KOPT-K1 (cell line): ENCODE measurements at regions not wholly inside any gene's neighbourhood (a gene's known extent, or its start where the extent isn't known, plus 50 kb on each side); places are given as distances from the start of the nearest gene placed in this dataset.
"Not testable (repeated sequence)": the region's sequence is repeated elsewhere in the genome, so short reads cannot be mapped to it uniquely, and the experiment has no call there.

ENCODE experiments used
- H3K27ac ChIP-seq: fragments of 200-600 bp; sonication (generic); 2 replicates; pipeline ENCODE4 v1.5.1; 2016; ENCODE audit warnings: antibody characterized with exemption, mild to moderate bottlenecking, low read depth, low read length; ENCODE audit not compliant: poor library complexity, severe bottlenecking
- H3K36me3 ChIP-seq: fragments of 200-600 bp; sonication (generic); 2 replicates; pipeline ENCODE4 v1.5.1; 2017; ENCODE audit warnings: antibody characterized with exemption, mild to moderate bottlenecking, low read length, moderate library complexity; ENCODE audit not compliant: insufficient read depth
- H3K9me3 ChIP-seq: fragments of 200-600 bp; sonication (generic); 2 replicates; pipeline ENCODE4 v1.5.1; 2017; ENCODE audit warnings: antibody characterized with exemption, low read length, mild to moderate bottlenecking; ENCODE audit not compliant: insufficient read depth, poor library complexity, severe bottlenecking

DNA sequence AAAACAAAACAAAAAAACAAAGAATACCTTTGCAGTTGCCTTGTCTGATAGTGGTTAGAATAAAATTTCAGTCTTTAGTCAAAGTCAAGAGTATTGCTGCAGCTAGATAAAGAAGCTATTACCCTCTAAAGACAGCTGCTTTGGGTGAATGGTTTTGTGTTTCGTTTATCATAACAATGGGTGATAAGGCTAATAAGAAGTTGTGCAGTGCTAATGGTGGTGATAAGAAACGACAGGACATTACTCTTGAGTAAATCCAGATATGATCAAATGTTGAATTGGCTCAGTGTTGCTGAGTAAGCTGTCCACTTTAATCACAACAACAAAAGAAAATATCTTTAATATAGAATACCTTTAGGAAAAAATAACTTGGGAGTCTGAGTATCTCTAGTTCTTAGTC, 1825.3 kb downstream of the SLITRK5 start:
- H3K9me3 ChIP-seq = no peaks in the 10 kb centered on the region
- no peaks in the 10 kb centered on the region for H3K36me3 ChIP-seq
- H3K27ac ChIP-seq = no peak overlapping the region

DNA sequence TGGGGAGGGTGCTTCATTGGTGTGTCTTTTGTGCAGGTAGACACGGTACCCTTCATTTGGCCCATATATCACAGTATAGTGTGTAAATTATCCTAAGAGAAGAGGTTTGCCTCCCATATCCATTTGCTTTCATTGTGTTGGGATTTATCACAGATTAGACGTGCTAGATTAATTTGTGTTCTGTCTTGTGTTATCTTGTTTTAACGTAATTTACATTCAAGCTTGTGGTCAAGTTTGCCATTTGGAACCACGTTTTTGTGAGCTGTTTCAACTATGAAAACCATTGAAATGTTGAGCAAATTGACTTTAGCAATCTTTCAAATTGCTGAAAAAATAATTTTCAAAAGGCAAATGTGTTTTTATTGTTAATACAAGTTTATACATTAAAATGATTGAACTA, 1826.5 kb downstream of the SLITRK5 start:
- Histone ChIP-seq H3K27ac (no peak overlapping the region), H3K9me3 (no peaks in the 10 kb centered on the region), H3K36me3 (no peaks in the 10 kb centered on the region)

- H3K9me3 ChIP-seq = no peaks in the 10 kb centered on the region
- no peaks in the 10 kb centered on the region for H3K36me3 ChIP-seq
- H3K27ac ChIP-seq = no peak overlapping the region
Observed at GRCh38 chr13:89502286-89502685, 1831.1 kb downstream of the SLITRK5 start.

DNA sequence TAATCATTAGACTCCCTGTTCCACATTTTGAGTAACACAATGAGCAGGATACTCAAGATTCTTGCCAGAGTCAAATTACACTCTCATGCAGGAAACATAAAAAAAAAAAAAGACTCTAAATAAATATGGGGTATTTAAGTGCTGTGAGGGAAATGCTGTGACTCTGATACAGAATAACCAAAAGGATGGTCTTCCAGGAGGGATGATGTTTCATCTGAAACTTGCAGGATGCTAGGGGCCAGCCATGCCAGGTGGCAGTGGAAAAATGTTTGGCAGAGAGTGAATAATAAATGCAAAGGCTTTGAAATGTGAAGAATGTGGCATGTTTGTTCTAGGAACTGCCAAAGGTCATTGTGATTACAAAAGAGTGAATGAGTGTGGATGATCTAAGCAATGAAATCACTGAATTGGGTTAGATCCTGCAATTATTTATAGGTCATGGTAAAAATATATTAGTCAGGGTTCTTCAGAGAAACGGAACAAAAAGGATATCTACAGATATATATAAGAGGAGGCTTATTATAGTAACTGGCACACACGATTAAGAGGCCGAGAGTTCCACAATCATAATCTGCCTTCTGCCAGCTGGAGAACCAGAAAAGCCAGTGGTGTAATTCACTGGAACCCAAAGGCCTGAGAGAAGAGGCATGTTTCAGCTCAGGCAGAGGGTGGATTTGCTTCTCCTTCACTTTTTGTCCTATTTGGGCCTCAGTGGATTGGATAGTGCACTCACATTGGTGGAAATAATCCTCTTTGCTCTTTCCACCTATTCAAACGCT, 1832.8 kb upstream of the MIR17HG start:
- H3K9me3 ChIP-seq = no peaks in the 10 kb centered on the region
- H3K27ac ChIP-seq = no peak overlapping the region

DNA sequence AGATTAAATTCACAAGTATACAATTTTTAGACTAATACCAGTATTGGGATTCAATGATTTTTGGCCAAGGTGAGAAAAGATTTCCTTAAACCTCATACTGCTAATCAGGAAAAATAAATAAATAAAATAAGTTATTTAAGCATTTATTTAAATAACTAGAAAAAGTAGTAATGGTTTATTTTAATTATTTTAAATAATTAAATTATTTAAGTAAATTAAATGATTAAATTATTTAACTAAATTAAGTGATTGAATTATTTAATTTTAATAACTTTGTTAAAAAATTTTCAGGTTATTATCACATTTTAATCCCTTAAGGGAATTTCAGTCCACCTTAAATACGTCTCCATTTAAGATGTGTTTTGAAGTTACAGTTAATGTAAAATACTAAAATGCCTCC, 1831.5 kb upstream of the MIR17HG start:
- Histone ChIP-seq H3K9me3 (no peaks in the 10 kb centered on the region), H3K27ac (no peak overlapping the region), H3K36me3 (no peaks in the 10 kb centered on the region)

More for the DNA sequence above, 1832.8 kb upstream of the MIR17HG start:
- no peaks in the 10 kb centered on the region for H3K36me3 ChIP-seq

- H3K27ac ChIP-seq = no peak overlapping the region
- no peaks in the 10 kb centered on the region for H3K36me3 ChIP-seq
- H3K9me3 ChIP-seq = no peaks in the 10 kb centered on the region
Observed at GRCh38 chr13:89518289-89519077, 1829.0 kb upstream of the MIR17HG start.

GRCh38 chr13:89520468-89520867, 1827.0 kb upstream of the MIR17HG start:
- Histone ChIP-seq H3K9me3 (no peaks in the 10 kb centered on the region), H3K36me3 (no peaks in the 10 kb centered on the region), H3K27ac (no peak overlapping the region)

GRCh38 chr13:89521672-89522071, 1825.8 kb upstream of the MIR17HG start:
- not testable (repeated sequence) for H3K36me3 ChIP-seq, H3K27ac ChIP-seq, H3K9me3 ChIP-seq

DNA sequence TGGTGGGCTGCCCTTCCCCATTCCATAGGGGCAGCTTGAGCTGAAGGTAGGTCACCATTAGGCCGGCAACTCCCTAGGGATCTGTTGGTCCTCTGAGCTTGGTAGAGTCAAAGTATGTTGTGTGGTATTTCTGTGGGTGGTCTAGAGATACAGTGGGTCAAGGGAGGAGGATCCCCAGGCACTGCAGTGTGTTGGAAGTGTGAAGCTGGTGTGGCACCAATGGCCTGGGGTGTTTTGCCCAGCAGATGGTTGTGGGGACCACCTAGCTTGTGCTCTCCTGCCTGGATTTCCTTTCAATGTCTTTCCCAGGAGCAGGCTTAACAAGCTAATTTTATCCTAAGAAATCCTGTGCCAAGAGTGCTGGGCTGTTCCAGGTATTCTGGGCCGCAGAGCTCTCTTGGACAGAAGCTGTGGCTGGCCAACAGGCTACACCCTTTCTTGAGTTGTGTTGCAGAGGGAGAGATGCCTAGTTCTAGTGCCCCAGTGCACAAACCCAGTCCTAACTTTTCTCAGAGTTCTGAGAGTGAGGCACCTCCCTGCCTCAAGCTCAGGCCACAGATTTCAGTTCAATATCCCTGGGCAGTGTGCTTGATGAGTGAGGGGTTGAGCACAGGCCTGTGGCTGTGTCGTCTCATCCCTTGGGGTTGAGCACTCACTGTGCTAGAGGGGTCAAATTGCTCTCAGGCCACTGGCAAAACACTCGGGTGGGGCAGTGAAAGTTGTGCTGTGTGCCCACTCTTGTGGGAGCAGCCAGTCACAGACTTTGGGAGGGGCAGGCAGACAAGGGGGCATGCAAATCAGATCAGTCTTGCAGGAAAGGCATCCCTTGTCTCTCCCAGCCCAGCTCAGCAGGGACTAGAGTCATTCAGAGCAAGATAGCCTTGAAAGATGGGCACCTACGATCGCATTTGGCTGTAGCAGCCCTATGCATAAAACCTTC, 1806.1 kb upstream of the MIR17HG start:
- Histone ChIP-seq H3K9me3 (no peaks in the 10 kb centered on the region), H3K27ac (no peak overlapping the region), H3K36me3 (no peaks in the 10 kb centered on the region)

DNA sequence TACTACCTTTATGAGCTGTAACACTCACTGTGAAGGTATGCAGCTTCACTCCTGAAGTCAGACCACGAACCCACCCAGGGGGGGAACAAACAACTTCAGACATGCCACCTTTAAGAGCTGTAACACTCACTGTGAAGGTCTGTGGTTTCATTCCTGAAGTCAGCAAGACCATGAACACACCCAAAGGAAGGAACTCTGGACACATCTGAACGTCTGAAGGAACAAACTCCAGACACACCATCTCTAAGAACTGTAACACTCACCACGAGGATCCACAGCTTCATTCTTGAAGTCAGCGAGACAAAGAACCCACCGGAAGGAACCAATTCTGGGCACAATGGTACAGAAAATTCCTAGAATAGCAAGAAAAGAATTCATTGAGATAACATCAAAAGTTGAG, 1796.5 kb upstream of the MIR17HG start:
- H3K36me3 ChIP-seq = no peaks in the 10 kb centered on the region
- no peaks in the 10 kb centered on the region for H3K9me3 ChIP-seq
- H3K27ac ChIP-seq = no peak overlapping the region

DNA sequence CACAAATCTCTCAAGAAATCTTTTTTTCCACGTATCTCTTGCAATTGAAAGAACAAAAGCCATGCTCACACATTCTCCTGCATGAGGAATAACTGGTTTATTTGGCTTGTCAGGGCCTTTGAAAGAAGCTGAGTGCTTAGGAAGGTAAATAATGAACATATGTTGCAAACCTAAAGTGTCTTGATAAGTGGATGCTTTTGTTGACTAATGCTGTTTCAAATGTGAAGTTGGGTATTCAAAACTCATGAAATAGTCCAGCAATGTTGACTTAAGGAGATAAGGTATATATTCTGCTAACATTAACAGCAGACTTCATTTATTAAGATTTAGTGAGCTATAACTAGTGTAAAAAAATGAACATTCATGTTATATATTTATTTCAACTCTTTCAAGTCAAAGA, 1792.7 kb upstream of the MIR17HG start:
- H3K36me3 ChIP-seq = no peaks in the 10 kb centered on the region
- H3K27ac ChIP-seq = no peak overlapping the region
- no peaks in the 10 kb centered on the region for H3K9me3 ChIP-seq

GRCh38 chr13:89565476-89566100, 1781.9 kb upstream of the MIR17HG start:
- H3K9me3 ChIP-seq = no peaks in the 10 kb centered on the region
- H3K27ac ChIP-seq = no peak overlapping the region
- H3K36me3 ChIP-seq = no peaks in the 10 kb centered on the region

DNA sequence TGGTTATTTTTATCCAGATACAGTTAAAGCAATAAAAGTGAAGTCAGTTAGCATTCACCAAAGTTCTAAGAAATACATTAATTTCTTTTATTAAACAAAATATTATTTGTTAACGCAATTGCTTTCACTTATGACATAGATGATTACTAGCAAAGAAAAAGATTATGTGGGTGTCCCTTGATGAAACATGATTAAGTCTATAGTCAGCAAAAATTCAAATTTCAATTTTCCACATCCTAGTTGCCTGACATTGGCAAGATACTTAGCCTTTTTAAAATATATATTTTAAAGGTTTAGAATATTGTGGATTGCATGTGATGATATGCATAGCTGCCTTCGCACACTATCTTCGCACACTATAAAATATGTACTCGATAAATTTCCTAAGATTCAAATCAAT, 1780.5 kb upstream of the MIR17HG start:
- H3K36me3 ChIP-seq = no peaks in the 10 kb centered on the region
- no peak overlapping the region for H3K27ac ChIP-seq
- H3K9me3 ChIP-seq = no peaks in the 10 kb centered on the region

DNA sequence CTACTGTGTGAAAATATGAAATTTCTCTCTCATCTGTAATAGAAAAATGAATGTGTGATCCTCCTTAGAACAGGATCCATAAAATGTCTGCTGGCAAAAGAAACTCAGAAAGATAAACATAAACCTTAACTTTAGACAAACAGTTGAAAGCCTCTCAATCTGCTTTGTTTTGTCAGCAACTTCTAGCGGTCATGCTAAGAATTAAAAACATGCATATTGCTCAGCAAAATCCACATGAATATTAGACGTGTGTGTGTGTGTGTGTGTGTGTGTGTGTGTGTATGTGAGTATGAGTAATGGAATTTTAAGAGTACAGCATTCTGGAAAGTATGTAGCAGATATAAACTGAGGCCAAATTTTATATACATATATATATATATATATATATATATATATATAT, 1779.2 kb upstream of the MIR17HG start:
- Histone ChIP-seq H3K36me3 (no peaks in the 10 kb centered on the region), H3K9me3 (no peaks in the 10 kb centered on the region), H3K27ac (no peak overlapping the region)
